Fibroblast of lung (primary cell): ENCODE measurements at regions not wholly inside any gene's neighbourhood (a gene's known extent, or its start where the extent isn't known, plus 50 kb on each side); places are given as distances from the start of the nearest gene placed in this dataset.

ENCODE experiments used
- DNase-seq, 2 donors: peaks; one replicate each; pipeline versions ENCODE4 v3.0.0 to v3.0.0-alpha.2; 2010; ENCODE audit warnings: low read depth in 2 of 2
- H2AFZ ChIP-seq: 2 replicates; pipeline ENCODE4 v1.5.1; 2012; ENCODE audit warnings: low read length, control low read depth, inconsistent platforms
- H3K27ac ChIP-seq: 2 replicates; pipeline ENCODE4 v1.5.1; 2011; ENCODE audit warnings: low read length, control low read depth; ENCODE audit not compliant: insufficient read depth
- H3K27me3 ChIP-seq: 2 replicates; pipeline ENCODE4 v1.5.1; 2011; ENCODE audit warnings: mild to moderate bottlenecking, low read length; ENCODE audit not compliant: control insufficient read depth, insufficient read depth
- H3K36me3 ChIP-seq: 2 replicates; pipeline ENCODE4 v1.5.1; 2011; ENCODE audit warnings: low read length; ENCODE audit not compliant: control insufficient read depth, insufficient read depth
- H3K4me1 ChIP-seq: 2 replicates; pipeline ENCODE4 v1.5.1; 2011; ENCODE audit warnings: low read length; ENCODE audit not compliant: control insufficient read depth, insufficient read depth; ENCODE audit errors: extremely low read depth
- H3K4me2 ChIP-seq: 2 replicates; pipeline ENCODE4 v1.5.1; 2011; ENCODE audit warnings: low read length, control low read depth; ENCODE audit not compliant: insufficient read depth; ENCODE audit errors: extremely low read depth
- H3K4me3 ChIP-seq, 4 experiments: fragments of 200-600 bp in 1 of 4; sonication (generic) in 1 of 4; replicated peaks in 1 of 4; 2 replicates each; pipeline ENCODE4 v1.5.1; 2011 to 2016; ENCODE audit warnings: low read length in 4 of 4, low read depth in 3 of 4, mild to moderate bottlenecking in 3 of 4, control low read depth in 2 of 4, inconsistent platforms in 1 of 4, mixed read lengths in 1 of 4; ENCODE audit not compliant: insufficient read depth in 1 of 4; ENCODE audit errors: control extremely low read depth in 1 of 4
- H3K79me2 ChIP-seq: 2 replicates; pipeline ENCODE4 v1.5.1; 2012; ENCODE audit warnings: mild to moderate bottlenecking, low read length, inconsistent platforms; ENCODE audit not compliant: control insufficient read depth, insufficient read depth
- H3K9ac ChIP-seq: 2 replicates; pipeline ENCODE4 v1.5.1; 2011; ENCODE audit warnings: mild to moderate bottlenecking, low read length, control low read depth; ENCODE audit not compliant: insufficient read depth
- H3K9me3 ChIP-seq: 2 replicates; pipeline ENCODE4 v1.5.1; 2012; ENCODE audit warnings: low read depth, low read length; ENCODE audit not compliant: control insufficient read depth, insufficient read depth
- H4K20me1 ChIP-seq: 2 replicates; pipeline ENCODE4 v1.5.1; 2011; ENCODE audit warnings: low read length; ENCODE audit not compliant: control insufficient read depth, insufficient read depth; ENCODE audit errors: extremely low read depth
- CTCF ChIP-seq, 2 donors: IDR thresholded peaks in 1 of 2; conservative IDR thresholded peaks in 1 of 2; 1 replicate in 1 of 2; 2 replicates in 1 of 2; pipeline ENCODE4 v1.5.1; 2011 to 2012; ENCODE audit warnings: low read length in 2 of 2, control low read depth in 1 of 2, inconsistent platforms in 1 of 2, low read depth in 1 of 2, mild to moderate bottlenecking in 1 of 2
- EZH2 ChIP-seq: IDR thresholded peaks from 2 replicates; pipeline ENCODE4 v1.5.1; 2012; ENCODE audit warnings: low read length, control low read depth, mild to moderate bottlenecking; ENCODE audit errors: missing control alignments

GRCh38 chr3:104520228-104520655, 846.5 kb upstream of the ALCAM start:
- H3K27ac ChIP-seq: no peak overlapping the region
- H3K4me1 ChIP-seq: no peaks in the 10 kb centered on the region
- H3K36me3 ChIP-seq: no peaks in the 10 kb centered on the region
- no peak for TF ChIP-seq CTCF (conservative IDR thresholded peaks at IDR 0.05 in 1 of 2, IDR thresholded peaks at IDR 0.05 in 1 of 2; ENCODE audit: low read depth in 1 of 2, low read length in 2 of 2)
- TF ChIP-seq EZH2: no peak
- peak in 1 of 2 donors; percentile 13 for DNase-seq
- no peak overlapping the region for H3K4me3 ChIP-seq
- H2AFZ ChIP-seq: no peak overlapping the region
- H3K27me3 ChIP-seq: no peaks in the 10 kb centered on the region
- H3K9me3 ChIP-seq: no peaks in the 10 kb centered on the region
- no peaks in the 10 kb centered on the region for H4K20me1 ChIP-seq
- no peak overlapping the region for H3K4me2 ChIP-seq
- H3K9ac ChIP-seq: no peak overlapping the region
- no peaks in the 10 kb centered on the region for H3K79me2 ChIP-seq

- Histone ChIP-seq H3K9ac (no peak overlapping the region), H2AFZ (no peak overlapping the region), H3K4me1 (no peaks in the 10 kb centered on the region)
Measured at GRCh38 chr3:104521606-104522336, 844.9 kb upstream of the ALCAM start.

GRCh38 chr3:104523136-104523535, 843.6 kb upstream of the ALCAM start:
- Histone ChIP-seq H4K20me1 (no peaks in the 10 kb centered on the region), H3K27ac (no peak overlapping the region), H3K79me2 (no peaks in the 10 kb centered on the region), H3K4me2 (no peak overlapping the region), H3K9me3 (no peaks in the 10 kb centered on the region), H3K27me3 (no peaks in the 10 kb centered on the region), H3K9ac (no peak overlapping the region), H3K4me1 (no peaks in the 10 kb centered on the region), H3K36me3 (no peaks in the 10 kb centered on the region), H2AFZ (no peak overlapping the region), H3K4me3 (no peak overlapping the region)
- peak in 1 of 2 donors; percentile 4 for DNase-seq
- no peak for TF ChIP-seq CTCF (conservative IDR thresholded peaks at IDR 0.05 in 1 of 2, IDR thresholded peaks at IDR 0.05 in 1 of 2; ENCODE audit: low read depth in 1 of 2, low read length in 2 of 2)
- no peak for TF ChIP-seq EZH2

More at GRCh38 chr3:104521606-104522336, 844.9 kb upstream of the ALCAM start:
- no peaks in the 10 kb centered on the region for H3K79me2 ChIP-seq
- no peaks in the 10 kb centered on the region for H3K9me3 ChIP-seq
- DNase-seq: no peak
- H4K20me1 ChIP-seq: no peaks in the 10 kb centered on the region
- H3K36me3 ChIP-seq: no peaks in the 10 kb centered on the region
- H3K27ac ChIP-seq: no peak overlapping the region
- no peak overlapping the region for H3K4me2 ChIP-seq
- H3K4me3 ChIP-seq: no peak overlapping the region
- no peaks in the 10 kb centered on the region for H3K27me3 ChIP-seq
- TF ChIP-seq EZH2 (no peak), CTCF (conservative IDR thresholded peaks at IDR 0.05 in 1 of 2, IDR thresholded peaks at IDR 0.05 in 1 of 2; ENCODE audit: low read depth in 1 of 2, low read length in 2 of 2) (no peak)
